Kidney epithelial cell (primary cell): ENCODE measurements at regions not wholly inside any gene's neighbourhood (a gene's known extent, or its start where the extent isn't known, plus 50 kb on each side); places are given as distances from the start of the nearest gene placed in this dataset.

Experiments used
- DNase-seq: peaks from one replicate; pipeline ENCODE4 v3.0.0-alpha.2; 2010; ENCODE audit warnings: low read depth
- H3K27me3 ChIP-seq: 2 replicates; pipeline ENCODE4 v1.6.0; 2011; ENCODE audit warnings: low read length; ENCODE audit not compliant: control insufficient read depth, insufficient read depth
- H3K36me3 ChIP-seq: 2 replicates; pipeline ENCODE4 v1.5.1; 2011; ENCODE audit warnings: low read length; ENCODE audit not compliant: control insufficient read depth, insufficient read depth
- H3K4me3 ChIP-seq: 2 replicates; pipeline ENCODE4 v1.5.1; 2011; ENCODE audit warnings: low read depth, mild to moderate bottlenecking, control low read depth, low read length
- TF ChIP-seq, protein P1 (sequence below): IDR thresholded peaks from 2 replicates; pipeline ENCODE4 v1.5.1; 2011; ENCODE audit warnings: mild to moderate bottlenecking, moderate library complexity, low read length, control low read depth, inconsistent platforms; ENCODE audit not compliant: insufficient read depth, poor library complexity, severe bottlenecking

DNA sequence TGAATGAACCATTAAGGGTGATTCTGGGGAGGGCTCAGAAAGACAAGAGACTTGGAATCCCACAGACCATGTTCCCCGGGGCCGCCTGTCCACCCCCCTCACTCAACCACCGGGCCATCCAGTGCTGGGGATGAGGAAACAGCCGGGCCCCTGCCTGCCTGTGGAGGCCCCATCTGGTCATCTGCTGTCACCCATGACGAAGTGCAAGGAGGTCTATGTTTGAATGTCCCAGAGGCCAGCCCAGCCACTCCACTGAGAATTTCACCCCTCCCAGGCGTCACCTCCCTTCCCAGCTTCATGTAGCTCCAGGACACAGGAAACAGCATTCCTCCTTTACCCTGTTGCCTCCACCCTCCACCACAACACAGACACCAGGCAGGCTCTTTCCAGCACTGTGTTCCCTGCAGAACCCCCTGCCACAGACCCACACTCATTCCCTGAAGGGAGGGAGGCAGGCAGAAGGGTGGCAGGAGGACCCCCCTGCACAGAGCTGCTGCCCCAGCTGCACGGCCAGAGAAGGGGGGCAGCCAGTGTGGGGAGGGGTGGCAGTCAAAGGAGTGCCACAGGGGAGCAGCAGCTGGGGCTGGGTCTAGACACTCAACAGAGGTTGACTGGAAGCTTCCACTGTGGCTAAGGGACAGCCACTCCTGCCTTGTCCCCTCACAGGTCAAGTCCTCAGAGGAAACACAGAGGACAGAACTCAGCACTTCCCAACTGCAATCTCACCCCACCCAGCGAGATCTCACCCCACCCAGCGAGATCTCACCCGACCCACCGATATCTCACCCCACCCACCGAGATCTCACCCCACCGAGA, 50.3 kb upstream of the PPP2R5C start:
- H3K27me3 ChIP-seq, result peaks cover 3% of the 10 kb centered on the region
- H3K4me3 ChIP-seq, result no peak overlapping the region
- no peaks in the 10 kb centered on the region for H3K36me3 ChIP-seq
- no peak for DNase-seq
- TF ChIP-seq, protein P1, sequence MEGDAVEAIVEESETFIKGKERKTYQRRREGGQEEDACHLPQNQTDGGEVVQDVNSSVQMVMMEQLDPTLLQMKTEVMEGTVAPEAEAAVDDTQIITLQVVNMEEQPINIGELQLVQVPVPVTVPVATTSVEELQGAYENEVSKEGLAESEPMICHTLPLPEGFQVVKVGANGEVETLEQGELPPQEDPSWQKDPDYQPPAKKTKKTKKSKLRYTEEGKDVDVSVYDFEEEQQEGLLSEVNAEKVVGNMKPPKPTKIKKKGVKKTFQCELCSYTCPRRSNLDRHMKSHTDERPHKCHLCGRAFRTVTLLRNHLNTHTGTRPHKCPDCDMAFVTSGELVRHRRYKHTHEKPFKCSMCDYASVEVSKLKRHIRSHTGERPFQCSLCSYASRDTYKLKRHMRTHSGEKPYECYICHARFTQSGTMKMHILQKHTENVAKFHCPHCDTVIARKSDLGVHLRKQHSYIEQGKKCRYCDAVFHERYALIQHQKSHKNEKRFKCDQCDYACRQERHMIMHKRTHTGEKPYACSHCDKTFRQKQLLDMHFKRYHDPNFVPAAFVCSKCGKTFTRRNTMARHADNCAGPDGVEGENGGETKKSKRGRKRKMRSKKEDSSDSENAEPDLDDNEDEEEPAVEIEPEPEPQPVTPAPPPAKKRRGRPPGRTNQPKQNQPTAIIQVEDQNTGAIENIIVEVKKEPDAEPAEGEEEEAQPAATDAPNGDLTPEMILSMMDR, result no peak
